AG04449 (cell line): ENCODE measurements at regions not wholly inside any gene's neighbourhood (a gene's known extent, or its start where the extent isn't known, plus 50 kb on each side); places are given as distances from the start of the nearest gene placed in this dataset.
A peak's percentile ranks its signal among the peaks of the same experiment; 100 is the strongest.

Experiments
- CTCF ChIA-PET: fragments of 350-600 bp; formaldehyde crosslinking; extraction: SDS; loops from one replicate; lab custom pipeline; 2021; ENCODE audit warnings: antibody characterized with exemption; lab: Yijun Ruan, JAX
- POLR2A ChIA-PET: fragments of 400-600, 350-600 bp; formaldehyde crosslinking; extraction: SDS; loops from one replicate; lab custom pipeline; 2020; ENCODE audit warnings: antibody characterized with exemption, inconsistent platforms; lab: Yijun Ruan, JAX
- DNase-seq: peaks from one replicate; pipeline ENCODE4 v3.0.0-alpha.2; 2010; ENCODE audit warnings: low read depth, low spot score
- H3K4me3 ChIP-seq: 2 replicates; pipeline ENCODE4 v1.5.1; 2011; ENCODE audit warnings: low read depth, mild to moderate bottlenecking, control low read depth, low read length
- CTCF ChIP-seq: IDR thresholded peaks from one replicate; pipeline ENCODE4 v1.5.1; 2011; ENCODE audit warnings: mild to moderate bottlenecking, moderate library complexity, low read length, control low read depth, inconsistent platforms; ENCODE audit not compliant: insufficient read depth; ENCODE audit errors: missing control alignments

- DNase-seq = peak; percentile 14
- H3K4me3 ChIP-seq = no peak overlapping the region
- TF ChIP-seq CTCF = peak; percentile 35
- POLR2A ChIA-PET = no interaction called here
- CTCF ChIA-PET = interaction anchor here (0.7 to 5.9 kb wide), 31 partner anchors 9 to 482 kb away, joined by 3 to 62 read pairs (median 5); partner anchors contain the start of gene RGS21
Measured at GRCh38 chr1:191993549-191993948, 164.7 kb upstream of the RGS18 start.

- no peak for DNase-seq
- ChIA-PET POLR2A (no interaction called here), CTCF (no interaction called here)
- TF ChIP-seq CTCF = no peak
- no peak overlapping the region for H3K4me3 ChIP-seq
Measured at GRCh38 chr1:192002063-192002462, 156.2 kb upstream of the RGS18 start.

GRCh38 chr1:192003295-192004077 lies 154.8 kb upstream of the RGS18 start:
- no peak for DNase-seq
- no peak overlapping the region for H3K4me3 ChIP-seq
- CTCF ChIA-PET = no interaction called here
- POLR2A ChIA-PET = no interaction called here
- TF ChIP-seq CTCF = no peak

- H3K4me3 ChIP-seq = no peak overlapping the region
- DNase-seq = no peak
- no peak for TF ChIP-seq CTCF
- POLR2A ChIA-PET = no interaction called here
- CTCF ChIA-PET = no interaction called here
Measured at GRCh38 chr1:192005976-192006375, 152.3 kb upstream of the RGS18 start.

- DNase-seq = no peak
- no peak for TF ChIP-seq CTCF
- ChIA-PET CTCF (interaction anchor here (1.6 kb wide), 1 partner anchor 15 kb away, joined by 3 read pairs; no protein-coding TSS in a partner anchor), POLR2A (no interaction called here)
- no peak overlapping the region for H3K4me3 ChIP-seq
Measured at GRCh38 chr1:192008281-192008825, 149.9 kb upstream of the RGS18 start.

- ChIA-PET POLR2A (no interaction called here), CTCF (interaction anchor here (1.0 kb wide), 1 partner anchor 17 kb away, joined by 4 read pairs; no protein-coding TSS in a partner anchor)
- no peak overlapping the region for H3K4me3 ChIP-seq
Measured at GRCh38 chr1:192010406-192010805, 147.9 kb upstream of the RGS18 start.

More at GRCh38 chr1:192010406-192010805, 147.9 kb upstream of the RGS18 start:
- TF ChIP-seq CTCF = no peak
- DNase-seq = peak; percentile 33
